ENCODE measurements at regions not wholly inside any gene's neighbourhood (a gene's known extent, or its start where the extent isn't known, plus 50 kb on each side); places are given as distances from the start of the nearest gene placed in this dataset.

- no peak overlapping the region for H3K27ac ChIP-seq
- H3K27me3 ChIP-seq, result no peaks in the 10 kb centered on the region
- H3K4me3 ChIP-seq, result no peak overlapping the region
- no peaks in the 10 kb centered on the region for H3K36me3 ChIP-seq
- no peak for TF ChIP-seq EP300 (IDR thresholded peaks at IDR 0.05)
- no peak for TF ChIP-seq POLR2A (IDR thresholded peaks at IDR 0.05)
- no peak for TF ChIP-seq CTCF (IDR thresholded peaks at IDR 0.05)
- no peak for DNase-seq (ENCODE audit: low spot score in 2 of 2)
- 68 to 69% methylated on average over 3 of the region's 3 CpGs for WGBS, 2 donors
- H3K4me1 ChIP-seq, result peaks cover 0 to 10% (median 0%) of the 10 kb centered on the region in 4 donors
- H3K9me3 ChIP-seq, result no peaks in the 10 kb centered on the region
Observed at GRCh38 chr4:74630551-74630950, 163.8 kb downstream of the BTC start.

GRCh38 chr4:74631338-74631737, 163.0 kb downstream of the BTC start:
- Histone ChIP-seq H3K4me3 (no peak overlapping the region), H3K4me1 (peaks cover 0 to 10% (median 0%) of the 10 kb centered on the region in 4 donors), H3K27ac (no peak overlapping the region), H3K36me3 (no peaks in the 10 kb centered on the region), H3K9me3 (no peaks in the 10 kb centered on the region), H3K27me3 (no peaks in the 10 kb centered on the region)
- DNase-seq (ENCODE audit: low spot score in 2 of 2), result no peak
- TF ChIP-seq EP300 (IDR thresholded peaks at IDR 0.05), result no peak
- TF ChIP-seq CTCF (IDR thresholded peaks at IDR 0.05), result no peak
- no peak for TF ChIP-seq POLR2A (IDR thresholded peaks at IDR 0.05)
- 83 to 96% methylated on average over 2 of the region's 2 CpGs for WGBS, 2 donors

- no peak for DNase-seq (ENCODE audit: low spot score in 2 of 2)
- Histone ChIP-seq H3K36me3 (no peaks in the 10 kb centered on the region), H3K27ac (no peak overlapping the region), H3K4me1 (peaks cover 0 to 10% (median 0%) of the 10 kb centered on the region in 4 donors), H3K9me3 (no peaks in the 10 kb centered on the region), H3K27me3 (no peaks in the 10 kb centered on the region), H3K4me3 (no peak overlapping the region)
- TF ChIP-seq EP300 (IDR thresholded peaks at IDR 0.05), result no peak
- TF ChIP-seq POLR2A (IDR thresholded peaks at IDR 0.05), result no peak
- no peak for TF ChIP-seq CTCF (IDR thresholded peaks at IDR 0.05)
Observed at GRCh38 chr4:74631988-74632387, 162.3 kb downstream of the BTC start.

- DNase-seq (ENCODE audit: low spot score in 2 of 2), result peak in 1 of 2 donors; percentile 41
- H3K27ac ChIP-seq, result no peak overlapping the region
- H3K36me3 ChIP-seq, result no peaks in the 10 kb centered on the region
- H3K9me3 ChIP-seq, result no peaks in the 10 kb centered on the region
- H3K4me3 ChIP-seq, result no peak overlapping the region
- 37% methylated on average over 3 of the region's 3 CpGs for WGBS, 2 donors
- TF ChIP-seq POLR2A (IDR thresholded peaks at IDR 0.05) (no peak), CTCF (IDR thresholded peaks at IDR 0.05) (no peak), EP300 (IDR thresholded peaks at IDR 0.05) (peak in 1 of 2 donors; percentile 43)
- no peaks in the 10 kb centered on the region for H3K27me3 ChIP-seq
- peaks cover 0 to 10% (median 0%) of the 10 kb centered on the region in 4 donors for H3K4me1 ChIP-seq
Observed at GRCh38 chr4:74632634-74633033, 161.7 kb downstream of the BTC start.

GRCh38 chr4:74635074-74635473, 159.2 kb downstream of the BTC start:
- Histone ChIP-seq H3K27me3 (no peaks in the 10 kb centered on the region), H3K4me1 (peaks cover 0 to 10% (median 0%) of the 10 kb centered on the region in 4 donors), H3K36me3 (no peaks in the 10 kb centered on the region), H3K4me3 (no peak overlapping the region), H3K9me3 (no peaks in the 10 kb centered on the region), H3K27ac (no peak overlapping the region)
- TF ChIP-seq CTCF (IDR thresholded peaks at IDR 0.05), result no peak
- TF ChIP-seq EP300 (IDR thresholded peaks at IDR 0.05), result no peak
- no peak for TF ChIP-seq POLR2A (IDR thresholded peaks at IDR 0.05)
- no peak for DNase-seq (ENCODE audit: low spot score in 2 of 2)
- WGBS, 2 donors, result 88 to 94% methylated on average over 2 of the region's 2 CpGs
